CD14-positive monocyte (primary cell): ENCODE measurements at regions not wholly inside any gene's neighbourhood (a gene's known extent, or its start where the extent isn't known, plus 50 kb on each side); places are given as distances from the start of the nearest gene placed in this dataset.

ENCODE experiments used
- DNase-seq, 3 donors: peaks; one replicate each; pipeline ENCODE4 v3.0.0-alpha.2; 2011 to 2022
- H2AFZ ChIP-seq: 2 replicates; pipeline ENCODE4 v1.6.0; 2012; ENCODE audit warnings: mild to moderate bottlenecking, low read depth, low read length, inconsistent platforms; ENCODE audit not compliant: insufficient read depth, poor library complexity, severe bottlenecking
- H3K27ac ChIP-seq, 2 donors: 1 replicate in 1 of 2; 2 replicates in 1 of 2; pipeline ENCODE4 v1.5.1; 2012 to 2013; ENCODE audit warnings: low read length in 2 of 2, control low read depth in 1 of 2, inconsistent platforms in 1 of 2, low read depth in 1 of 2, mild to moderate bottlenecking in 1 of 2
- H3K27me3 ChIP-seq, 2 donors: one replicate each; pipeline versions ENCODE4 v1.6.0 to v1.6.1; 2011 to 2013; ENCODE audit warnings: low read length in 2 of 2; ENCODE audit not compliant: control insufficient read depth in 2 of 2, insufficient read depth in 2 of 2
- H3K36me3 ChIP-seq, 2 donors: replicated peaks in 1 of 2; 1 replicate in 1 of 2; 2 replicates in 1 of 2; pipeline versions ENCODE4 v1.5.1 to v1.6.1; 2012 to 2013; ENCODE audit warnings: low read length in 2 of 2, control low read depth in 1 of 2, inconsistent platforms in 1 of 2, mild to moderate bottlenecking in 1 of 2; ENCODE audit not compliant: insufficient read depth in 2 of 2, control insufficient read depth in 1 of 2
- H3K4me1 ChIP-seq, 2 donors: 1 replicate in 1 of 2; 2 replicates in 1 of 2; pipeline versions ENCODE4 v1.5.1 to v1.6.1; 2012 to 2013; ENCODE audit warnings: low read length in 2 of 2, control low read depth in 1 of 2, inconsistent platforms in 1 of 2, mild to moderate bottlenecking in 1 of 2, moderate library complexity in 1 of 2; ENCODE audit not compliant: insufficient read depth in 2 of 2, control insufficient read depth in 1 of 2
- H3K4me2 ChIP-seq: replicated peaks from 2 replicates; pipeline ENCODE3; 2012; ENCODE audit warnings: low read length, moderate library complexity, mild to moderate bottlenecking; ENCODE audit not compliant: poor library complexity, severe bottlenecking; ENCODE audit errors: extremely low read depth
- H3K4me3 ChIP-seq, 3 experiments: fragments of 200-600 bp in 1 of 3; sonication (generic) in 1 of 3; replicated peaks in 1 of 3; 1 replicate in 2 of 3; 2 replicates in 1 of 3; pipeline ENCODE4 v1.5.1; 2011 to 2013; ENCODE audit warnings: low read length in 3 of 3, mild to moderate bottlenecking in 3 of 3, control low read depth in 2 of 3, low read depth in 2 of 3, inconsistent platforms in 1 of 3, moderate library complexity in 1 of 3
- H3K79me2 ChIP-seq: 2 replicates; pipeline ENCODE4 v1.6.0; 2012; ENCODE audit warnings: mild to moderate bottlenecking, control low read depth, inconsistent platforms, low read length, moderate library complexity; ENCODE audit not compliant: insufficient read depth
- H3K9ac ChIP-seq: 2 replicates; pipeline ENCODE4 v1.6.0; 2017; ENCODE audit warnings: low read length, mild to moderate bottlenecking; ENCODE audit not compliant: insufficient read depth, poor library complexity, severe bottlenecking
- H3K9me3 ChIP-seq, 2 donors: replicated peaks in 1 of 2; 1 replicate in 1 of 2; 2 replicates in 1 of 2; pipeline versions ENCODE4 v1.5.1 to v1.6.1; 2012 to 2013; ENCODE audit warnings: low read length in 2 of 2, control low read depth in 1 of 2; ENCODE audit not compliant: control insufficient read depth in 1 of 2, insufficient read depth in 1 of 2
- H4K20me1 ChIP-seq: 2 replicates; pipeline ENCODE4 v1.6.0; 2012; ENCODE audit warnings: mild to moderate bottlenecking, low read length, control low read depth, moderate library complexity; ENCODE audit not compliant: insufficient read depth
- H3K27ac Mint-ChIP-seq, 7 donors: one replicate each; pipeline ENCODE4 v1.8.0; 2020; ENCODE audit warnings: mild to moderate bottlenecking in 7 of 7, mixed read lengths in 7 of 7, moderate library complexity in 6 of 7, inconsistent platforms in 2 of 7
- H3K27me3 Mint-ChIP-seq, 3 donors: one replicate each; pipeline ENCODE4 v1.8.0; 2021 to 2022; ENCODE audit warnings: low read depth in 3 of 3, mild to moderate bottlenecking in 3 of 3, mixed read lengths in 3 of 3, moderate library complexity in 3 of 3, inconsistent platforms in 1 of 3
- H3K36me3 Mint-ChIP-seq, 2 donors: one replicate each; pipeline ENCODE4 v1.8.0; 2020; ENCODE audit warnings: mixed read lengths in 2 of 2, inconsistent platforms in 1 of 2, mild to moderate bottlenecking in 1 of 2
- H3K4me1 Mint-ChIP-seq: one replicate; pipeline ENCODE4 v1.8.0; 2020; ENCODE audit warnings: mild to moderate bottlenecking, mixed read lengths
- H3K4me3 Mint-ChIP-seq, 2 donors: one replicate each; pipeline ENCODE4 v1.8.0; 2020; ENCODE audit warnings: mild to moderate bottlenecking in 2 of 2, mixed read lengths in 2 of 2, moderate library complexity in 1 of 2
- H3K9me3 Mint-ChIP-seq, 7 donors: one replicate each; pipeline ENCODE4 v1.8.0; 2020 to 2022; ENCODE audit warnings: mixed read lengths in 7 of 7, mild to moderate bottlenecking in 6 of 7, moderate library complexity in 6 of 7, inconsistent platforms in 2 of 7
- CTCF ChIP-seq: fragments of 200-600 bp; IDR thresholded peaks from one replicate; pipeline ENCODE4 v1.8.0; 2022; ENCODE audit warnings: antibody characterized with exemption, mild to moderate bottlenecking
- WGBS: methylation state at CpG from one replicate; pipeline ENCODE4 v1.1.5; 2013; ENCODE audit warnings: missing lambda C conversion rate; ENCODE audit not compliant: insufficient coverage; 5-methylcytosine and 5-hydroxymethylcytosine counted together
- intact Hi-C, 2 donors: fragments of 100-400 bp; cut with micrococcal nuclease; formaldehyde crosslinking; loops; one replicate each; pipeline versions ENCODE4 v1.15.0 to v1.15.1; 2023

GRCh38 chr7:31416381-31416870 lies 75.9 kb upstream of the NEUROD6 start:
- Histone ChIP-seq H3K4me3 (no peak overlapping the region), H4K20me1 (no peaks in the 10 kb centered on the region), H3K27me3 (no peaks in the 10 kb centered on the region), H3K4me2 (no peak overlapping the region), H3K4me1 (no peaks in the 10 kb centered on the region), H3K9ac (no peak overlapping the region), H3K79me2 (no peaks in the 10 kb centered on the region), H3K9me3 (no peaks in the 10 kb centered on the region), H3K36me3 (no peaks in the 10 kb centered on the region), H3K27ac (no peak overlapping the region), H2AFZ (no peak overlapping the region)
- Mint-ChIP-seq H3K36me3 (no peaks in the 10 kb centered on the region), H3K27me3 (peaks cover 4 to 8% (median 4%) of the 10 kb centered on the region in 3 donors), H3K27ac (no peak overlapping the region), H3K4me1 (no peaks in the 10 kb centered on the region), H3K9me3 (peaks cover 0 to 2% (median 0%) of the 10 kb centered on the region in 7 donors), H3K4me3 (no peak overlapping the region)
- intact Hi-C loops = no loop called here
- TF ChIP-seq CTCF = no peak
- WGBS = 74% methylated on average over 4 of the region's 5 CpGs
- DNase-seq = no peak

DNA sequence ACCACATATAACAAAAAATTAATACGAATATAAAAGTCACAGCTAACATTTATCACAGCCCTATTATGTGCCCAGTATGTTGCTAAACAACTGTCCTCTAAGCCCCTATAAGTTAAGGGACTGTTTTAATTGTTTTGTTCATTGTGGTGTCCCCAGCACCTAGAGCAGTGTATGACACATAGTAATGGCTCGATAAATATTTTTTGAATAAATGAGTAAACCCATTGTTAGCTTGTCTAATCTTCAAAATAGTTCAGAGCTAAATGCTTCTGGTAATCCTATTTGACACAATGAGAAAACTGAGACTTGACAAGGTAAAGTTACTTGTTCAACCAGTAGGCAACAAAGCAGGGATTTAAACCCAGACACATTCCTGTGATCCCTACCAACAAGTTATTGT lies 78.4 kb upstream of the NEUROD6 start:
- Histone ChIP-seq H3K27ac (no peak overlapping the region), H3K9me3 (no peaks in the 10 kb centered on the region), H4K20me1 (no peaks in the 10 kb centered on the region), H3K36me3 (no peaks in the 10 kb centered on the region), H2AFZ (no peak overlapping the region), H3K4me2 (no peak overlapping the region), H3K4me3 (no peak overlapping the region), H3K79me2 (no peaks in the 10 kb centered on the region), H3K9ac (no peak overlapping the region), H3K27me3 (no peaks in the 10 kb centered on the region), H3K4me1 (no peaks in the 10 kb centered on the region)
- H3K27me3 Mint-ChIP-seq = peaks cover 2 to 8% (median 8%) of the 10 kb centered on the region in 3 donors
- intact Hi-C loops = no loop called here
- H3K9me3 Mint-ChIP-seq = peaks cover 0 to 2% (median 0%) of the 10 kb centered on the region in 7 donors
- no peaks in the 10 kb centered on the region for H3K4me1 Mint-ChIP-seq
- H3K36me3 Mint-ChIP-seq = no peaks in the 10 kb centered on the region
- no peak for TF ChIP-seq CTCF
- H3K27ac Mint-ChIP-seq = no peak overlapping the region
- DNase-seq = no peak
- no peak overlapping the region for H3K4me3 Mint-ChIP-seq
- no CpG with 5 or more reads among the region's 2 CpGs for WGBS
